ENCODE measurements at regions not wholly inside any gene's neighbourhood (a gene's known extent, or its start where the extent isn't known, plus 50 kb on each side); places are given as distances from the start of the nearest gene placed in this dataset.
"Not testable (repeated sequence)": the region's sequence is repeated elsewhere in the genome, so short reads cannot be mapped to it uniquely, and the experiment has no call there.

GRCh38 chr2:239746559-239747246 lies 278.4 kb downstream of the NDUFA10 start:
- no peak for DNase-seq

GRCh38 chr2:239745386-239746227 lies 279.5 kb downstream of the NDUFA10 start:
- no peak for DNase-seq

- no peak for DNase-seq
These were observed 280.3 kb downstream of the NDUFA10 start for GRCh38 chr2:239744706-239745340.

- DNase-seq: no peak
These were observed 281.9 kb downstream of the NDUFA10 start for GRCh38 chr2:239743206-239743605.

- no peak for DNase-seq
These were observed 282.8 kb downstream of the NDUFA10 start for GRCh38 chr2:239742377-239742776.

- no peak for DNase-seq
These were observed 285.9 kb downstream of the NDUFA10 start for GRCh38 chr2:239739206-239739605.

- no peak for DNase-seq
These were observed 287.0 kb downstream of the NDUFA10 start for GRCh38 chr2:239738159-239738558.

GRCh38 chr2:239737144-239737463 lies 288.0 kb downstream of the NDUFA10 start:
- no peak for DNase-seq

GRCh38 chr2:239736358-239737143 lies 288.6 kb downstream of the NDUFA10 start:
- DNase-seq: no peak

GRCh38 chr2:239735829-239736357 lies 289.2 kb downstream of the NDUFA10 start:
- DNase-seq: no peak

- peak in 1 of 3 donors; percentile 85 for DNase-seq
These were observed 289.9 kb downstream of the NDUFA10 start for GRCh38 chr2:239735131-239735828.

- no peak for DNase-seq
These were observed 290.6 kb downstream of the NDUFA10 start for GRCh38 chr2:239734436-239735005.

GRCh38 chr2:239732666-239733010 lies 292.5 kb downstream of the NDUFA10 start:
- DNase-seq: no peak

GRCh38 chr2:239731998-239732665 lies 293.0 kb downstream of the NDUFA10 start:
- no peak for DNase-seq

- no peak for DNase-seq
These were observed 293.7 kb downstream of the NDUFA10 start for GRCh38 chr2:239731422-239731821.

- no peak for DNase-seq
These were observed 294.2 kb downstream of the NDUFA10 start for GRCh38 chr2:239730897-239731296.

- DNase-seq: not testable (repeated sequence)
These were observed 294.6 kb downstream of the NDUFA10 start for GRCh38 chr2:239730567-239730882.

GRCh38 chr2:239729681-239730566 lies 295.2 kb downstream of the NDUFA10 start:
- no peak for DNase-seq

- DNase-seq: no peak
These were observed 296.0 kb downstream of the NDUFA10 start for GRCh38 chr2:239729151-239729550.

All from muscle of back (tissue), 3 donors.